T-cell (primary cell): ENCODE measurements at regions not wholly inside any gene's neighbourhood (a gene's known extent, or its start where the extent isn't known, plus 50 kb on each side); places are given as distances from the start of the nearest gene placed in this dataset.

Experiments
- ATAC-seq, 4 experiments: fragments of 200-7000 bp in 3 of 4; fragments of 150-1000 bp in 1 of 4; cut with Tn5 transposase; replicated peaks in 1 of 4; 1 replicate in 3 of 4; 2 replicates in 1 of 4; pipeline ENCODE4 v1.10.0; 2021; ENCODE audit warnings: moderate library complexity in 3 of 4, mild to moderate bottlenecking in 2 of 4, moderate number of reproducible peaks in 1 of 4
- CTCF ChIA-PET, 2 donors: fragments of 300-600 bp; sonication (Branson Sonifier 250); formaldehyde crosslinking; loops; one replicate each; lab custom pipeline; 2022; ENCODE audit warnings: antibody characterized with exemption in 2 of 2; lab: Charles Lee
- POLR2A ChIA-PET, 2 donors: fragments of 300-600 bp; sonication (Branson Sonifier 250); formaldehyde crosslinking; loops; one replicate each; lab custom pipeline; 2022; ENCODE audit warnings: antibody characterized with exemption in 2 of 2; lab: Charles Lee
- DNase-seq, 35 experiments: peaks; one replicate each; pipeline versions ENCODE4 v3.0.0 to v3.0.0-alpha.2; 2013 to 2023
- H3K27ac ChIP-seq: one replicate; pipeline ENCODE4 v1.5.1; 2013; ENCODE audit warnings: low read length
- H3K27me3 ChIP-seq, 2 experiments: replicated peaks in 1 of 2; 1 replicate in 1 of 2; 2 replicates in 1 of 2; pipeline versions ENCODE4 v1.6.1 to v1.7.0; 2013; ENCODE audit warnings: low read length in 1 of 2, mixed read lengths in 1 of 2; ENCODE audit not compliant: control insufficient read depth in 2 of 2, insufficient read depth in 2 of 2; ENCODE audit errors: extremely low read depth in 1 of 2
- H3K36me3 ChIP-seq, 2 donors: 1 replicate in 1 of 2; 2 replicates in 1 of 2; pipeline versions ENCODE4 v1.6.1 to v1.7.0; 2013; ENCODE audit warnings: low read length in 1 of 2; ENCODE audit not compliant: control insufficient read depth in 2 of 2, insufficient read depth in 1 of 2; ENCODE audit errors: extremely low read depth in 1 of 2
- H3K4me1 ChIP-seq, 2 experiments: 1 replicate in 1 of 2; 2 replicates in 1 of 2; pipeline versions ENCODE4 v1.6.1 to v1.7.0; 2013; ENCODE audit warnings: low read length in 2 of 2, mixed read lengths in 1 of 2; ENCODE audit not compliant: insufficient read depth in 2 of 2, control insufficient read depth in 1 of 2; ENCODE audit errors: extremely low read depth in 1 of 2
- H3K4me3 ChIP-seq, 2 donors: 1 replicate in 1 of 2; 2 replicates in 1 of 2; pipeline versions ENCODE4 v1.5.1 to v1.7.0; 2013; ENCODE audit warnings: mild to moderate bottlenecking in 2 of 2, low read length in 1 of 2, moderate library complexity in 1 of 2; ENCODE audit not compliant: control insufficient read depth in 1 of 2; ENCODE audit errors: extremely low read depth in 1 of 2
- H3K9me3 ChIP-seq: 2 replicates; pipeline ENCODE4 v1.7.0; 2013
- H3K27ac Mint-ChIP-seq, 2 donors: one replicate each; pipeline ENCODE4 v1.8.0; 2020 to 2021; ENCODE audit warnings: mild to moderate bottlenecking in 2 of 2, mixed read lengths in 2 of 2
- H3K27me3 Mint-ChIP-seq, 2 donors: one replicate each; pipeline ENCODE4 v1.8.0; 2021 to 2022; ENCODE audit warnings: mixed read lengths in 2 of 2
- H3K36me3 Mint-ChIP-seq: one replicate; pipeline ENCODE4 v1.8.0; 2021; ENCODE audit warnings: mixed read lengths
- H3K4me1 Mint-ChIP-seq, 3 donors: one replicate each; pipeline ENCODE4 v1.8.0; 2020 to 2022; ENCODE audit warnings: mixed read lengths in 3 of 3, mild to moderate bottlenecking in 1 of 3
- H3K4me3 Mint-ChIP-seq, 3 donors: one replicate each; pipeline ENCODE4 v1.8.0; 2020 to 2022; ENCODE audit warnings: mild to moderate bottlenecking in 3 of 3, mixed read lengths in 3 of 3, moderate library complexity in 3 of 3
- H3K9me3 Mint-ChIP-seq, 3 donors: one replicate each; pipeline ENCODE4 v1.8.0; 2020 to 2022; ENCODE audit warnings: mixed read lengths in 3 of 3
- WGBS: methylation state at CpG from one replicate; pipeline ENCODE4 v1.1.5; 2013; ENCODE audit warnings: missing lambda C conversion rate; ENCODE audit not compliant: insufficient coverage; 5-methylcytosine and 5-hydroxymethylcytosine counted together

- no peaks in the 10 kb centered on the region for H3K4me1 ChIP-seq
- CTCF ChIA-PET = no interaction called here
Measured at GRCh38 chr4:148680884-148681283, 238.7 kb upstream of the NR3C2 start.

DNA sequence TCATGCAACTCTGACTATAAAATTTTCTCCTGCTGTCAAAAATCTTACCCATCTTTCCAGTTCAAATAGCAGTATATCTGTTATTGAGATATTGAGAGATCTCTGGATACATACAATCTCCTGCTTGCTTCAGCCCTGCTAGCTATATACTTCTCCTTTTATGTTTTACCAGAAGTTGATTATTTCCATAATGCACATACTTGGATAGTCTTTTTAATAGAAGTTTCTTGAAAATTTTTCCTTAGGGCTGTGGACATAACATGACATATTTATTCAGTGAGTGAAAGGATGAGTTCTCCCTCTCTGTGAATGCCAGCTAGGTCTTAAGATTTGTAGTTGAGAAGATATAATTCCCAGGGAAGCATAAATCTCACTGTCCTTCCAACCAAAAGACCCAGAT is 234.1 kb upstream of the NR3C2 start:
- no peak overlapping the region for H3K27ac Mint-ChIP-seq
- no peaks in the 10 kb centered on the region for H3K36me3 Mint-ChIP-seq
- no peak overlapping the region for H3K4me3 Mint-ChIP-seq
- no peak overlapping the region for H3K27ac ChIP-seq
- H3K9me3 Mint-ChIP-seq = no peaks in the 10 kb centered on the region
- H3K36me3 ChIP-seq = no peaks in the 10 kb centered on the region
- H3K4me1 Mint-ChIP-seq = no peaks in the 10 kb centered on the region
- ChIA-PET POLR2A (no interaction called here), CTCF (no interaction called here)
- no peaks in the 10 kb centered on the region for H3K4me1 ChIP-seq
- H3K4me3 ChIP-seq = no peak overlapping the region
- DNase-seq (no peak), ATAC-seq (no peak)
- H3K9me3 ChIP-seq = no peaks in the 10 kb centered on the region
- no peaks in the 10 kb centered on the region for H3K27me3 ChIP-seq
- no peaks in the 10 kb centered on the region for H3K27me3 Mint-ChIP-seq

More at GRCh38 chr4:148680884-148681283, 238.7 kb upstream of the NR3C2 start:
- H3K27ac Mint-ChIP-seq = no peak overlapping the region
- WGBS = no CpG with 5 or more reads among the region's 2 CpGs
- H3K9me3 Mint-ChIP-seq = no peaks in the 10 kb centered on the region
- Histone ChIP-seq H3K9me3 (no peaks in the 10 kb centered on the region), H3K4me3 (no peak overlapping the region), H3K36me3 (no peaks in the 10 kb centered on the region), H3K27me3 (no peaks in the 10 kb centered on the region), H3K27ac (no peak overlapping the region)
- POLR2A ChIA-PET = no interaction called here
- no peaks in the 10 kb centered on the region for H3K36me3 Mint-ChIP-seq
- no peaks in the 10 kb centered on the region for H3K27me3 Mint-ChIP-seq
- DNase-seq = no peak
- no peak for ATAC-seq
- no peaks in the 10 kb centered on the region for H3K4me1 Mint-ChIP-seq
- no peak overlapping the region for H3K4me3 Mint-ChIP-seq

DNA sequence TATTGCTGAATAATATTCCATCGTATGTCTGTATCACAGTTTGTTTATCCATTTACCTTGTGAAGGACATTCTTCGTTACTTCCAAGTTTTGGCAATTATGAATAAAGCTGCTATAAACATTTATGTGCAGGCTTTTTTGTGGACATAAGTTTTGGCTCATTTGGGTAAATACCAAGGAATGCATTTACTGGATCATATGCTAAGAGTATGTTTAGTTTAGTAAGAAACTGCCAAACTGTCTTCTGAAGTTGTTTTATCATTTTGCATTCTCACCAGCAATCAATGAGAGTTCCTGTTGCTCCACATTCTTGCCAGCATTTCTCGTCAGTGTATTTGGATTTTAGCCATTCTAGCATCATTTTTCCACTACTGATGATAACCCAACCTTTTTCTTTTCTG is 232.7 kb upstream of the NR3C2 start:
- peaks cover 0 to 2% of the 10 kb centered on the region in 2 donors for H3K27me3 Mint-ChIP-seq
- H3K36me3 ChIP-seq = no peaks in the 10 kb centered on the region

GRCh38 chr4:148664636-148665035 is 222.4 kb upstream of the NR3C2 start:
- ATAC-seq = no peak
- H3K27ac Mint-ChIP-seq = no peak overlapping the region
- H3K36me3 Mint-ChIP-seq = no peaks in the 10 kb centered on the region
- Histone ChIP-seq H3K36me3 (no peaks in the 10 kb centered on the region), H3K9me3 (no peaks in the 10 kb centered on the region), H3K27ac (no peak overlapping the region), H3K4me3 (no peak overlapping the region), H3K27me3 (no peaks in the 10 kb centered on the region), H3K4me1 (no peaks in the 10 kb centered on the region)
- H3K4me1 Mint-ChIP-seq = no peaks in the 10 kb centered on the region
- no peak for DNase-seq
- H3K27me3 Mint-ChIP-seq = peaks cover 0 to 5% of the 10 kb centered on the region in 2 donors
- ChIA-PET CTCF (no interaction called here), POLR2A (no interaction called here)
- no peak overlapping the region for H3K4me3 Mint-ChIP-seq
- WGBS = no CpG with 5 or more reads among the region's 5 CpGs
- H3K9me3 Mint-ChIP-seq = no peaks in the 10 kb centered on the region

More for the DNA sequence above, 232.7 kb upstream of the NR3C2 start:
- H3K9me3 ChIP-seq = no peaks in the 10 kb centered on the region
- H3K4me1 Mint-ChIP-seq = no peaks in the 10 kb centered on the region
- DNase-seq (no peak), ATAC-seq (no peak)
- no peak overlapping the region for H3K4me3 Mint-ChIP-seq
- no peak overlapping the region for H3K27ac Mint-ChIP-seq
- H3K9me3 Mint-ChIP-seq = no peaks in the 10 kb centered on the region
- H3K27me3 ChIP-seq = no peaks in the 10 kb centered on the region
- no CpG with 5 or more reads among the region's 3 CpGs for WGBS
- POLR2A ChIA-PET = no interaction called here
- no peaks in the 10 kb centered on the region for H3K36me3 Mint-ChIP-seq
- CTCF ChIA-PET = no interaction called here
- no peak overlapping the region for H3K4me3 ChIP-seq
- no peak overlapping the region for H3K27ac ChIP-seq
- H3K4me1 ChIP-seq = no peaks in the 10 kb centered on the region

- H3K36me3 ChIP-seq = no peaks in the 10 kb centered on the region
- H3K27me3 ChIP-seq = no peaks in the 10 kb centered on the region
- no peak overlapping the region for H3K27ac ChIP-seq
- no peaks in the 10 kb centered on the region for H3K9me3 Mint-ChIP-seq
- H3K27ac Mint-ChIP-seq = no peak overlapping the region
- WGBS = no CpG with 5 or more reads among the region's 2 CpGs
- no peak overlapping the region for H3K4me3 Mint-ChIP-seq
- H3K9me3 ChIP-seq = no peaks in the 10 kb centered on the region
- no peaks in the 10 kb centered on the region for H3K36me3 Mint-ChIP-seq
- no peaks in the 10 kb centered on the region for H3K27me3 Mint-ChIP-seq
- ATAC-seq (no peak), DNase-seq (no peak)
- ChIA-PET CTCF (no interaction called here), POLR2A (interaction anchor here in 1 of 2 donors (0.5 kb wide), 1 partner anchor 43 kb away, joined by 3 read pairs; no protein-coding TSS in a partner anchor)
- H3K4me3 ChIP-seq = no peak overlapping the region
- no peaks in the 10 kb centered on the region for H3K4me1 ChIP-seq
- peaks cover 0 to 6% (median 0%) of the 10 kb centered on the region in 3 donors for H3K4me1 Mint-ChIP-seq
Measured at GRCh38 chr4:148654131-148654530, 211.9 kb upstream of the NR3C2 start.

GRCh38 chr4:148653681-148654080 is 211.5 kb upstream of the NR3C2 start:
- H3K9me3 Mint-ChIP-seq = no peaks in the 10 kb centered on the region
- H3K4me3 Mint-ChIP-seq = no peak overlapping the region
- ChIA-PET POLR2A (interaction anchor here in 1 of 2 donors (0.5 kb wide), 1 partner anchor 43 kb away, joined by 3 read pairs; no protein-coding TSS in a partner anchor), CTCF (no interaction called here)
- no peak overlapping the region for H3K27ac Mint-ChIP-seq
- Histone ChIP-seq H3K4me1 (no peaks in the 10 kb centered on the region), H3K36me3 (no peaks in the 10 kb centered on the region), H3K4me3 (no peak overlapping the region), H3K9me3 (no peaks in the 10 kb centered on the region), H3K27ac (no peak overlapping the region), H3K27me3 (no peaks in the 10 kb centered on the region)
- 100% methylated on average over 1 of the region's 4 CpGs for WGBS
- H3K36me3 Mint-ChIP-seq = no peaks in the 10 kb centered on the region
- DNase-seq (no peak), ATAC-seq (no peak)
- H3K27me3 Mint-ChIP-seq = no peaks in the 10 kb centered on the region
- peaks cover 0 to 6% (median 0%) of the 10 kb centered on the region in 3 donors for H3K4me1 Mint-ChIP-seq

GRCh38 chr4:148651991-148652390 is 209.8 kb upstream of the NR3C2 start:
- Mint-ChIP-seq H3K4me1 (peaks cover 0 to 6% (median 0%) of the 10 kb centered on the region in 3 donors), H3K36me3 (no peaks in the 10 kb centered on the region), H3K4me3 (no peak overlapping the region), H3K27ac (no peak overlapping the region), H3K27me3 (no peaks in the 10 kb centered on the region), H3K9me3 (no peaks in the 10 kb centered on the region)
- DNase-seq = no peak
- Histone ChIP-seq H3K36me3 (no peaks in the 10 kb centered on the region), H3K27me3 (no peaks in the 10 kb centered on the region), H3K27ac (no peak overlapping the region), H3K4me1 (no peaks in the 10 kb centered on the region), H3K9me3 (no peaks in the 10 kb centered on the region), H3K4me3 (no peak overlapping the region)
- WGBS = no CpG with 5 or more reads among the region's 2 CpGs
- ATAC-seq = no peak
- POLR2A ChIA-PET = interaction anchor here in 1 of 2 donors (0.6 kb wide), 1 partner anchor 27 kb away, joined by 3 read pairs; no protein-coding TSS in a partner anchor
- CTCF ChIA-PET = no interaction called here
